DND-41 (cell line): ENCODE measurements at regions not wholly inside any gene's neighbourhood (a gene's known extent, or its start where the extent isn't known, plus 50 kb on each side); places are given as distances from the start of the nearest gene placed in this dataset.

Experiments used
- ATAC-seq: fragments of 200-7000 bp; cut with Tn5 transposase; 3 replicates; pipeline ENCODE4 v1.9.1; 2021; ENCODE audit warnings: low read depth; ENCODE audit not compliant: insufficient read depth
- DNase-seq: peaks from one replicate; pipeline ENCODE4 v3.0.0-alpha.2; 2020
- H2AFZ ChIP-seq: 2 replicates; pipeline ENCODE4 v1.6.0; 2012; ENCODE audit warnings: low read depth, low read length
- H3K27ac ChIP-seq: 2 replicates; pipeline ENCODE4 v1.5.1; 2012; ENCODE audit warnings: low read length, inconsistent platforms
- H3K27me3 ChIP-seq: fragments of 200-600 bp; sonication (generic); 2 replicates; pipeline ENCODE4 v1.6.0; 2012; ENCODE audit warnings: low read length, mild to moderate bottlenecking, inconsistent platforms; ENCODE audit not compliant: insufficient read depth, poor library complexity
- H3K36me3 ChIP-seq: 2 replicates; pipeline ENCODE4 v1.5.1; 2012; ENCODE audit warnings: low read length, inconsistent platforms; ENCODE audit not compliant: insufficient read depth
- H3K4me1 ChIP-seq: 2 replicates; pipeline ENCODE4 v1.5.1; 2012; ENCODE audit warnings: mild to moderate bottlenecking, low read length; ENCODE audit not compliant: insufficient read depth
- H3K4me2 ChIP-seq: 2 replicates; pipeline ENCODE4 v1.6.0; 2012; ENCODE audit warnings: mild to moderate bottlenecking, moderate library complexity, low read length, inconsistent platforms; ENCODE audit not compliant: insufficient read depth
- H3K4me3 ChIP-seq, 2 experiments: fragments of 200-600 bp in 1 of 2; shearing (Covaris generic) in 1 of 2; 2 replicates each; pipeline ENCODE4 v1.5.1; 2012 to 2016; ENCODE audit warnings: inconsistent platforms in 2 of 2, low read length in 2 of 2, mild to moderate bottlenecking in 2 of 2, low read depth in 1 of 2, moderate library complexity in 1 of 2
- H3K79me2 ChIP-seq: 2 replicates; pipeline ENCODE4 v1.6.0; 2012; ENCODE audit warnings: low read length, inconsistent platforms; ENCODE audit not compliant: insufficient read depth
- H3K9ac ChIP-seq: 2 replicates; pipeline ENCODE4 v1.6.0; 2012; ENCODE audit warnings: low read depth, mild to moderate bottlenecking, inconsistent platforms, low read length, moderate library complexity
- H3K9me3 ChIP-seq: 2 replicates; pipeline ENCODE4 v1.5.1; 2012; ENCODE audit warnings: low read length, moderate library complexity, mild to moderate bottlenecking, inconsistent platforms; ENCODE audit not compliant: insufficient read depth, severe bottlenecking
- H4K20me1 ChIP-seq: 2 replicates; pipeline ENCODE4 v1.6.0; 2012; ENCODE audit warnings: low read length; ENCODE audit not compliant: insufficient read depth
- EZH2 ChIP-seq: IDR thresholded peaks from 3 replicates; pipeline ENCODE4 v1.6.1; 2012; ENCODE audit warnings: borderline replicate concordance, low read depth, mild to moderate bottlenecking, moderate library complexity, low read length, inconsistent platforms; ENCODE audit not compliant: severe bottlenecking
- TF ChIP-seq, protein P1 (sequence below): IDR thresholded peaks from 2 replicates; pipeline ENCODE4 v1.5.1; 2012; ENCODE audit warnings: borderline replicate concordance, low read length, moderate library complexity, mild to moderate bottlenecking; ENCODE audit not compliant: poor library complexity, severe bottlenecking; ENCODE audit errors: extremely low read depth

DNA sequence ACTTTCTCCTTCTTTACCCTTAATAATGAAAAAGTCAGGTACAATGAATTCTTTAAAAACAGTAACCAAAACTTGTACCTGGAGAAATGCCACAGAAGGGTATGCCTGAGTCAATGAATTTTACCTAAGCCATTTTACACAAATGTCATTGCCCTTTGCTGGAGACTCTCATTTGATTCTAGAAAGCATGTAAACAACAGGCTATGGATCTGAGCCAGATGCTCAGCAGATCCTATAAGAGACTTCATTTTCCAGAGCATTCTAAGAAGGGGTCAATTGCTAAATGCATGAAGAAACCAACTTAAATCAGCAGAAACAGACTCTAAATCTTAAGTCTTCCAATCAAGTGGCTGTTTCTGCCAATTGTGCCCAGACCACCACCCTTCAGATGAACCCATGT lies 83.8 kb upstream of the GALNT15 start:
- no peak overlapping the region for H3K4me2 ChIP-seq
- H4K20me1 ChIP-seq, result no peaks in the 10 kb centered on the region
- H3K9ac ChIP-seq, result no peak overlapping the region
- H3K27me3 ChIP-seq, result no peaks in the 10 kb centered on the region
- H2AFZ ChIP-seq, result no peak overlapping the region
- no peak overlapping the region for H3K27ac ChIP-seq
- no peak for TF ChIP-seq EZH2
- TF ChIP-seq, protein P1, sequence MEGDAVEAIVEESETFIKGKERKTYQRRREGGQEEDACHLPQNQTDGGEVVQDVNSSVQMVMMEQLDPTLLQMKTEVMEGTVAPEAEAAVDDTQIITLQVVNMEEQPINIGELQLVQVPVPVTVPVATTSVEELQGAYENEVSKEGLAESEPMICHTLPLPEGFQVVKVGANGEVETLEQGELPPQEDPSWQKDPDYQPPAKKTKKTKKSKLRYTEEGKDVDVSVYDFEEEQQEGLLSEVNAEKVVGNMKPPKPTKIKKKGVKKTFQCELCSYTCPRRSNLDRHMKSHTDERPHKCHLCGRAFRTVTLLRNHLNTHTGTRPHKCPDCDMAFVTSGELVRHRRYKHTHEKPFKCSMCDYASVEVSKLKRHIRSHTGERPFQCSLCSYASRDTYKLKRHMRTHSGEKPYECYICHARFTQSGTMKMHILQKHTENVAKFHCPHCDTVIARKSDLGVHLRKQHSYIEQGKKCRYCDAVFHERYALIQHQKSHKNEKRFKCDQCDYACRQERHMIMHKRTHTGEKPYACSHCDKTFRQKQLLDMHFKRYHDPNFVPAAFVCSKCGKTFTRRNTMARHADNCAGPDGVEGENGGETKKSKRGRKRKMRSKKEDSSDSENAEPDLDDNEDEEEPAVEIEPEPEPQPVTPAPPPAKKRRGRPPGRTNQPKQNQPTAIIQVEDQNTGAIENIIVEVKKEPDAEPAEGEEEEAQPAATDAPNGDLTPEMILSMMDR, result no peak
- H3K4me1 ChIP-seq, result no peaks in the 10 kb centered on the region
- no peaks in the 10 kb centered on the region for H3K9me3 ChIP-seq
- no peak overlapping the region for H3K4me3 ChIP-seq
- no peaks in the 10 kb centered on the region for H3K36me3 ChIP-seq
- no peaks in the 10 kb centered on the region for H3K79me2 ChIP-seq
- no peak for DNase-seq
- ATAC-seq, result no peak

DNA sequence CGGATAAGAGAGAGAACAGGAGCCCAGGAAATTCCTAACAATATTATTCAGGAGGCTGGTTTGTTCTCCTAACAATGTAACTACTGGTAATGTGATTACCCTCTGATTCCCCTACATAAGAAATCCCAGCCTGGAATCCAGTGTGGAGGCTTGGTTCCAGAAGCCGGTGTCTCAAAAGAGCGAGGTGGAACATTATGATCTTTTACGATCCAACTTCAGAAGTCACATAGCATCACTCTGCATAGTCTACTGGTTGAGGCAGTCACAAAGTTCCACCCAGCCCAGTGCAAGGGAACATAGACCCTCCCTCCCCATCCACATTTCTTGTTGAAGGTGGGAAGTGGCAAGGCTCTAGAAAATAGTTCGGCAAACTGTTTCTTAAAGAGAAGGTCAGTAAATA lies 81.6 kb upstream of the GALNT15 start:
- no peaks in the 10 kb centered on the region for H4K20me1 ChIP-seq
- ATAC-seq, result no peak

DNA sequence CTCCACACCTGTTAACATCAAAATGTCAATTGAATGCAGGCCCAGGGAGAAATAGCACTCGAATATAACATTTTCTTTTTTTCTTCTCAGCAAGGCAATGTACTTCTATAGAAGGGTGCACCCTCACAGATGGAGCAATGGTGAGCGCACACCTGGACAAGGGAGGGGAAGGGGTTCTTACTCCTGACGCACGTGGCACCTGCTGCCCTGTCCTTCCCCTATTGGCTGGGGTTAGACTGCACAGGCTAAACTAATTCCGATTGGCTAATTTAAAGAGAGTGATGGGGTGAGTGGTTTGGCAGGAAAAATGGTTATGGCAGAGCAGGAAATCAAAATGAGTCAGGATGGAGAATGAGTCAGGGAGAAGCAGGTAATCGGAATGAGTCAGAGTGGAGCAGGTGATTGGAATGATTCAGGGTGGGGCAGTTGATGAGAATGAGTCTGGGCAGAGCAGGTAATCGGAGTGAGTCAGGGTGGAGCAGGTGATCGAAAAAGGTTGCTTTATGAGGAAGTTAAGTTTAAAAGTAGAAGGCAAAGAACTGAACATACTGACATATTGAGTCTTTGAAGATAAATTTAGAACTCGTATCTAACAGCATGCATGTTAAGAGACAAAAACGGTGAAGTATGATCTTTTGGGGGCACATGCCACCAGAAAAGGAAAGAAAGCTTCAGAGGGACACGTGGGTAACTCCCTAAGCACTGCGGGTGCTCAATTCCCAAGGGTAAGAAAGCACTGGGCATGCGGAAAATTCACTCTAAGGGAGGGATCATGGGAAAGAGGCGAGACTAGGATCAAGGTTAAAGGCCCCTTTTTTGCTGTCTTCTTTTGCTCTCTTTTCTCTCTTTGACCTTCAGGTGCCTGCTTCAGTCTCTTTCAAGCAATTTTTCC lies 72.9 kb upstream of the GALNT15 start:
- no peaks in the 10 kb centered on the region for H3K36me3 ChIP-seq
- no peak for DNase-seq
- H3K4me2 ChIP-seq, result no peak overlapping the region
- H4K20me1 ChIP-seq, result no peaks in the 10 kb centered on the region
- no peak for TF ChIP-seq EZH2
- TF ChIP-seq, protein P1, result no peak
- H3K27ac ChIP-seq, result no peak overlapping the region
- H3K79me2 ChIP-seq, result no peaks in the 10 kb centered on the region
- no peaks in the 10 kb centered on the region for H3K27me3 ChIP-seq
- H3K9ac ChIP-seq, result no peak overlapping the region
- H2AFZ ChIP-seq, result no peak overlapping the region
- no peaks in the 10 kb centered on the region for H3K4me1 ChIP-seq
- H3K9me3 ChIP-seq, result no peaks in the 10 kb centered on the region
- no peak for ATAC-seq
- no peak overlapping the region for H3K4me3 ChIP-seq

More for the DNA sequence above, 81.6 kb upstream of the GALNT15 start:
- Histone ChIP-seq H3K27me3 (no peaks in the 10 kb centered on the region), H3K36me3 (no peaks in the 10 kb centered on the region), H3K9me3 (no peaks in the 10 kb centered on the region), H3K27ac (no peak overlapping the region), H3K4me1 (no peaks in the 10 kb centered on the region), H3K79me2 (no peaks in the 10 kb centered on the region), H3K4me3 (no peak overlapping the region), H3K9ac (no peak overlapping the region), H3K4me2 (no peak overlapping the region), H2AFZ (no peak overlapping the region)
- TF ChIP-seq, protein P1, result no peak
- no peak for TF ChIP-seq EZH2
- DNase-seq, result no peak
